A673 (cell line): ENCODE measurements at regions not wholly inside any gene's neighbourhood (a gene's known extent, or its start where the extent isn't known, plus 50 kb on each side); places are given as distances from the start of the nearest gene placed in this dataset.
"Not testable (repeated sequence)": the region's sequence is repeated elsewhere in the genome, so short reads cannot be mapped to it uniquely, and the experiment has no call there.

Experiments
- BruUV-seq: library from RNA; stranded (reverse); fragments of 400-500 nt; replicated peaks from 2 replicates; lab custom pipeline; 2021; lab: Mats Ljungman, UMichigan
- CTCF ChIA-PET: fragments of 300-600 bp; sonication (Branson Sonifier 250); formaldehyde crosslinking; loops from one replicate; lab custom pipeline; 2022; ENCODE audit warnings: antibody characterized with exemption; lab: Charles Lee
- POLR2A ChIA-PET: fragments of 300-600 bp; sonication (Branson Sonifier 250); formaldehyde crosslinking; loops from one replicate; lab custom pipeline; 2022; ENCODE audit warnings: antibody characterized with exemption; ENCODE audit not compliant: low non-redundant PET; lab: Charles Lee
- DNase-seq: peaks from one replicate; pipeline ENCODE4 v3.0.0-alpha.2; 2015; ENCODE audit warnings: low spot score
- H3K27ac ChIP-seq: fragments of 200-600 bp; sonication (generic); 2 replicates; pipeline ENCODE4 v1.5.1; 2016; ENCODE audit warnings: mixed run types, low read depth, mild to moderate bottlenecking, mixed read lengths, antibody characterized with exemption, low read length; ENCODE audit not compliant: poor library complexity, severe bottlenecking
- H3K27me3 ChIP-seq: fragments of 200-600 bp; sonication (generic); replicated peaks from 2 replicates; pipeline ENCODE4 v1.6.1; 2017; ENCODE audit warnings: mixed run types, low read depth, mild to moderate bottlenecking, mixed read lengths, antibody characterized with exemption, low read length; ENCODE audit not compliant: insufficient read depth, poor library complexity
- H3K36me3 ChIP-seq: fragments of 200-600 bp; sonication (generic); 2 replicates; pipeline ENCODE4 v1.6.1; 2016; ENCODE audit warnings: mixed run types, mild to moderate bottlenecking, mixed read lengths, antibody characterized with exemption, low read length; ENCODE audit not compliant: insufficient read depth, poor library complexity, severe bottlenecking
- H3K4me1 ChIP-seq: fragments of 200-600 bp; sonication (generic); 2 replicates; pipeline ENCODE4 v1.6.1; 2017; ENCODE audit warnings: mixed run types, mild to moderate bottlenecking, mixed read lengths, antibody characterized with exemption, low read length; ENCODE audit not compliant: insufficient read depth, poor library complexity, severe bottlenecking
- H3K4me3 ChIP-seq: fragments of 200-600 bp; sonication (generic); 2 replicates; pipeline ENCODE4 v1.5.1; 2016; ENCODE audit warnings: low read depth, mixed run types, mild to moderate bottlenecking, mixed read lengths, low read length; ENCODE audit not compliant: poor library complexity, severe bottlenecking
- H3K9me3 ChIP-seq: fragments of 200-600 bp; sonication (generic); 2 replicates; pipeline ENCODE4 v1.6.1; 2016; ENCODE audit warnings: mixed run types, low read depth, mild to moderate bottlenecking, mixed read lengths, antibody characterized with exemption, low read length; ENCODE audit not compliant: poor library complexity, severe bottlenecking
- EZH2 ChIP-seq: fragments of 200-600 bp; sonication (generic); IDR thresholded peaks from 2 replicates; pipeline ENCODE4 v1.6.1; 2017; ENCODE audit warnings: borderline replicate concordance, low read depth, mild to moderate bottlenecking, mixed read lengths, antibody characterized with exemption, low read length; ENCODE audit not compliant: poor library complexity, severe bottlenecking
- intact Hi-C: fragments of 100-400 bp; cut with micrococcal nuclease; formaldehyde crosslinking; loops from one replicate; pipeline ENCODE4 v1.10.0; 2022; ENCODE audit not compliant: unreplicated experiment
- TF ChIP-seq, protein P1 (sequence below): fragments of 300-800, 200-600 bp; sonication (generic); conservative IDR thresholded peaks from 2 replicates; pipeline ENCODE4 v1.5.1; 2017; ENCODE audit warnings: low read depth, mild to moderate bottlenecking, antibody characterized with exemption, low read length, moderate library complexity, mixed read lengths

DNA sequence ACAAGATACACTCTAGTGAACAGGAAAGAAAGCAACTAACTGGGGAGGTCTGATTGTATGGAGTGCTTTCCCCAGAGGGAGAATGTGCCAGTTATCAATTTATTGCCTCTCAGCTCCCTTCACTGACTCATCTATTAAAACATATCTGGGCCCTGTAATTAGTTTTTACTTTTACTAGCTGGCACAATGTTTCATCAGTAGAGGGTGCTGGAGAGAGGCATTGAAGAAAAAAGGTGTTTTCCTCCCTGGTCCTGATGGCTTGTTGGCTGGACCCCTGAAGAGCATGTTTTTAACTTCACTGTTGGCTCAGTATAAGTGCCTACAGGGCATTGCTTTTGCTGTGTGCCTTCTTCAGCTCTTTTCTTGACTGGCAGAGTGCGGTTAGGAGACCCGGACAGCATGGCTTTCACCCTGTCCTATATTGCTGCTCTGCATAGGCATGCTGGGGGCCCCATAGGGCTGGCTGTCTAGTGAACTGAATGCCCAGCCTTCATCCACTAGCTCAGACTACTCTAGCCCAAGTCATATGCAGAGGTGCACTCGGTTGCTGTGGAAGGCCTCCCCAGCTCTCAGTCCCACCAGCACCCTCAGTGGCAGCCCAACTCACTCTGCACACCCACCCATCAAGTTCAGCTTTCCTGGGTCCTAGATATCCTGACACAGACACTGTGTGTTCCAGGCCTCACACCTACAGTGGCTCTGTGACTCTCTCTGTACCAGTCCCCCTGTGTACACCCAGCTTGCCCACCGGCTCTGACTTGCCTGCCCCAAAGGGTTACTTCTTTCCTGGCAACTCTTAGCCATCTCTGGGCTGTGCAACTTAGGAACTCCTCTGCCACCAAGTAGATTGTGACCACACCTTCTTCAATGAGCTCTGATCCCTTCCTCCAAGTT is 62.3 kb upstream of the ACYP2 start:
- H3K27ac ChIP-seq, result no peak overlapping the region
- TF ChIP-seq, protein P1, sequence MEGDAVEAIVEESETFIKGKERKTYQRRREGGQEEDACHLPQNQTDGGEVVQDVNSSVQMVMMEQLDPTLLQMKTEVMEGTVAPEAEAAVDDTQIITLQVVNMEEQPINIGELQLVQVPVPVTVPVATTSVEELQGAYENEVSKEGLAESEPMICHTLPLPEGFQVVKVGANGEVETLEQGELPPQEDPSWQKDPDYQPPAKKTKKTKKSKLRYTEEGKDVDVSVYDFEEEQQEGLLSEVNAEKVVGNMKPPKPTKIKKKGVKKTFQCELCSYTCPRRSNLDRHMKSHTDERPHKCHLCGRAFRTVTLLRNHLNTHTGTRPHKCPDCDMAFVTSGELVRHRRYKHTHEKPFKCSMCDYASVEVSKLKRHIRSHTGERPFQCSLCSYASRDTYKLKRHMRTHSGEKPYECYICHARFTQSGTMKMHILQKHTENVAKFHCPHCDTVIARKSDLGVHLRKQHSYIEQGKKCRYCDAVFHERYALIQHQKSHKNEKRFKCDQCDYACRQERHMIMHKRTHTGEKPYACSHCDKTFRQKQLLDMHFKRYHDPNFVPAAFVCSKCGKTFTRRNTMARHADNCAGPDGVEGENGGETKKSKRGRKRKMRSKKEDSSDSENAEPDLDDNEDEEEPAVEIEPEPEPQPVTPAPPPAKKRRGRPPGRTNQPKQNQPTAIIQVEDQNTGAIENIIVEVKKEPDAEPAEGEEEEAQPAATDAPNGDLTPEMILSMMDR, result peak; percentile 51
- no peak for TF ChIP-seq EZH2
- no peaks in the 10 kb centered on the region for H3K36me3 ChIP-seq
- intact Hi-C loops, result no loop called here
- H3K4me1 ChIP-seq, result peaks cover 4% of the 10 kb centered on the region
- peak; percentile 49 for DNase-seq
- ChIA-PET CTCF (interaction anchor here (0.5 to 1.1 kb wide), 2 partner anchors 244 to 651 kb away, joined by 3 to 4 read pairs; no protein-coding TSS in a partner anchor), POLR2A (no interaction called here)
- no TSS peak for BruUV-seq
- H3K4me3 ChIP-seq, result no peak overlapping the region
- no peaks in the 10 kb centered on the region for H3K9me3 ChIP-seq
- no peaks in the 10 kb centered on the region for H3K27me3 ChIP-seq

DNA sequence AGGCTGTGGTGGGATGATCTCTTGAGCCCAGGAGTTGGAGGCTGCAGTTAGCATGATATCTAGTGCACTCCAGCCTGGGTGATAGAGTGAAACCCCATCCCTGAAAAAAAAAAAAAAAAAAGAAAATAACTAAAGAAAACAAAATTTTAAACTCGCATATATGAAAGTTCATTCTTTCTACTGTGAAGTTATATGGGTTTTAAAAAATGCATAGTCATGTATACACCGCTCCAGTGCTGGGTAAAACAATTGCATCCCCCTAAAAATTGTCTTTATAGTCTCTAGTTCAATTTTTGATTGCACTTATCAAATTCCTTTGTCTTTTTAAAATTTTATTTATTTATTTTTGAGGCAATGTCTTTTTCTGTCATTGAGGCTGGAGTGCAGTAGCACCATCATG is 65.0 kb upstream of the ACYP2 start:
- Histone ChIP-seq H3K9me3 (peaks cover under 1% of the 10 kb centered on the region), H3K36me3 (no peaks in the 10 kb centered on the region), H3K4me3 (no peak overlapping the region), H3K27ac (no peak overlapping the region), H3K27me3 (no peaks in the 10 kb centered on the region), H3K4me1 (peaks cover 4% of the 10 kb centered on the region)
- POLR2A ChIA-PET, result no interaction called here
- no TSS peak for BruUV-seq
- intact Hi-C loops, result no loop called here
- TF ChIP-seq, protein P1, result no peak
- no peak for TF ChIP-seq EZH2
- CTCF ChIA-PET, result no interaction called here
- no peak for DNase-seq

DNA sequence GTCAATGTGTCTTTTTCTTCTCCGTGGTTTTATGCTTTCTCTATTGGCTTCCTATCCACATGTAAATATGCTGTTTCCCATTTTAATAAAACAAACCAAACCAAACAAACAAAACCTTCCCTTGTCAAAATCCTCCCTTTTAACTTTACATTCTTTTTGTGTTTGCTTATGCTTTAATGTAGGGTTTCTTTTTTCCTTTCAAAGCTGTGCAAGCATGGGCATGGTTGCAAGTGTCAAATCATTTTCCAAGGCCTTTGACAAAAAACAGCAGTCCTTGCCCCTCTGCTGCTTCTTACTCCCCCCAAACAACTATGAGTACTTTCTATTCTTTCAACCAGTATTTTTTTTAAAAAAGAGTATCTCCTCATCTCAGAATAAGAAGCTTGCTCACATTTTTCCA is 66.0 kb upstream of the ACYP2 start:
- DNase-seq, result no peak
- Histone ChIP-seq H3K27ac (no peak overlapping the region), H3K27me3 (no peaks in the 10 kb centered on the region), H3K4me3 (no peak overlapping the region), H3K9me3 (peaks cover 6% of the 10 kb centered on the region), H3K36me3 (no peaks in the 10 kb centered on the region), H3K4me1 (peaks cover 4% of the 10 kb centered on the region)
- ChIA-PET CTCF (no interaction called here), POLR2A (no interaction called here)
- TF ChIP-seq, protein P1, result no peak
- TF ChIP-seq EZH2, result no peak
- BruUV-seq, result no TSS peak
- intact Hi-C loops, result no loop called here

DNA sequence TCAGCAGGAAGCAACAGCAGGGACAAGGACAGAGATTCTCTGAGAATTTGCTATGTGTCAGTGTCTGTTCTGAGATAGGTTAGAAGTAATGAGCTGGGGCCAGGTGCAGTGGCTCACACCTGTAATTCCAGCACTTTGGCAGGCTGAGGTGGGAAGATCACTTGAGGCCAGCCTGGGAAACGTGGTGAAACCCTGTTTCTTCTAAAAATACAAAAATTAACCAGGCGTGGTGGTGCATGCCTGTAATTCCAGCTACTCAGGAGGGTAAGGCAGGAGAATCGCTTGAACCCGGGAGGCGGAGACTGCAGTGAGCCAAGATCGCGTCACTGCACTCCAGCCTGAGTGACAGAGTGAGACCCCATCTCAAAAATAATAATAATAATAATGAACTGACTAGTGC is 66.5 kb upstream of the ACYP2 start:
- POLR2A ChIA-PET, H3K36me3 ChIP-seq, BruUV-seq, H3K9me3 ChIP-seq, H3K4me1 ChIP-seq, DNase-seq, CTCF ChIA-PET, H3K27ac ChIP-seq, H3K27me3 ChIP-seq, H3K4me3 ChIP-seq, intact Hi-C loops: not testable (repeated sequence)
